GM19023 (cell line): ENCODE measurements at regions not wholly inside any gene's neighbourhood (a gene's known extent, or its start where the extent isn't known, plus 50 kb on each side); places are given as distances from the start of the nearest gene placed in this dataset.

Experiments used
- ATAC-seq: cut with Tn5 transposase; IDR thresholded peaks from one replicate; pipeline ENCODE4 v1.9.1; 2021; ENCODE audit warnings: mild to moderate bottlenecking, moderate library complexity; ENCODE audit not compliant: unreplicated experiment

GRCh38 chr1:5640845-5641244 is 351.4 kb downstream of the NPHP4 start:
- ATAC-seq, result no peak

GRCh38 chr1:5639106-5639722 is 353.0 kb downstream of the NPHP4 start:
- no peak for ATAC-seq

- ATAC-seq, result no peak
These were observed 353.6 kb downstream of the NPHP4 start for GRCh38 chr1:5638582-5638981.

DNA sequence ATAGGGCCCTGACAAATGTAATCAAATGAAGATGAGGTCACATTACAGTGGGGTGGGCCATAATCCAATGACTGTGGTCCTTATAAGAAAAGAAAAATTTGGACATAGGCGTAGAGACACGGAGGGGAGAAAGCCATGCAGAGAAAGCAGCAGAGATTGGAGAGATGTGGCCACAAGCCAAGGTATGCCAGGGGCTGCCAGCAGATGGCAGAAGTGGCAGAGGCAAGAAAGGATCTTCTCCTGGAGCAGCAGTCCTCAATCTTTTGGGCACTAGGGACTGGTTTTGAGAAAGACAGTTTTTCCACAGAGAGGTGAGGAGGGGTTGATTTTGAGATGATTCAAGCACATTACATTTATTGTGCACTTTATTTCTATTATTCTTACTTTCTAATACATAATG is 355.1 kb downstream of the NPHP4 start:
- ATAC-seq, result no peak

DNA sequence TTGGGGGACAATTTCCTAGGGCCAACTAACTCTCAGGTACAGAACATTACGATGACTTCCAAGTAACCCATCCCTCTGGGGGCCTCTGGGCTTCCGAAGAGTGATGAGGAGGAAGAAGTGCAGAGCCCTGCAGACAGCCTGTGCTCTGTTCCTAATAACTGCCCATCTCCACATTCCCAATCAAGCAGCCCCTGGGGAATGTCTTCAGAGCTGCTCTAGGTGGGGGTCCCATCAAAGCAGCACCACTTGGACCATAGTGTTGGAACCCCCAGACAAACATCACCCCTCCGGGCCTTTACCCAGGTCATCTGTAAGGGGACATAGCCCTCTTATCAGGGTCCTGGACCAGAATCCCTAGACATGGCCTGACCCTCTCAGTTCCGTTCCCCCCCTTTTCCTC is 357.3 kb downstream of the NPHP4 start:
- no peak for ATAC-seq

GRCh38 chr1:5632814-5633213 is 359.4 kb downstream of the NPHP4 start:
- ATAC-seq, result no peak

DNA sequence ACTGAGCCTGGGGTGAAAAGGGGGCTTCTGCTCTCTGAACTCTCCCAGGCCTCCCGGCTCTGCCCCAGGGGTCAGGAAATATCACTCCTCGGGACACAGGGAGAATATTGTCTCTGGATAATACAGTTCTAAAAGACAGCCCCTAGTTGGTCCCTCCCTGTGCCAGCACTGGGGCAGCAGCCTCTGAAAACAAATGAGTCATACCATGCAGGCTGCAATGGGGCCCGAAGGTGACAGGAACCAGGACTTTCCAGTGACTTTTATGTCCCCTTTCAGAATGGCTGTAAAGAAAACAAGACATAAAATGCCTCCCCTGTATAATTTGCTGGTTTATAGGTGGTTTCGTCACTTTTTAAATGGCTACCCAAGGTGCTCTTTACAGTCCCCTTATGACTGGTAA is 360.0 kb downstream of the NPHP4 start:
- ATAC-seq, result no peak

- ATAC-seq, result no peak
These were observed 363.8 kb downstream of the NPHP4 start for GRCh38 chr1:5628416-5628815.

- ATAC-seq, result no peak
These were observed 368.8 kb downstream of the NPHP4 start for GRCh38 chr1:5623399-5623798.

DNA sequence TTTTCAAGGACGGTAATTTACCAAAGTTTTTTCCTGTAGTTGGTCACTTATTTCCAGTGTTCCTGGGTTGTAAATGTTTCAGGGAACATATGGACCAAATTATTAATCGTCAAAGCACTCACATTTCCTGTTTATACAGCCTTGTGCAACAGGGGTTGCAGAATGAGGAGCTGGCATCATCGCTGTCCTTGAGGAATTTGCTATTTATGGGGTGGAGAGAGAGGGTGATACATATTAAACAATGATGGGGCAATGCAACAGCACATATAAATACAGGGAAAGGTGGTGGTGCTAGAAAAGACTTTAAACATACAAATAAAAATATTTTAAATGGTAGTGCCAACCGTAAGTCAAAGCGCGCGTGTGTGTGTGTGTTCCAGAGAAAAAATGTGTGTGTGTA is 369.8 kb downstream of the NPHP4 start:
- ATAC-seq, result no peak

- ATAC-seq, result no peak
These were observed 370.5 kb downstream of the NPHP4 start for GRCh38 chr1:5621692-5622091.

GRCh38 chr1:5620997-5621396 is 371.2 kb downstream of the NPHP4 start:
- no peak for ATAC-seq

- no peak for ATAC-seq
These were observed 371.8 kb downstream of the NPHP4 start for GRCh38 chr1:5620418-5620817.

- ATAC-seq, result no peak
These were observed 372.8 kb downstream of the NPHP4 start for GRCh38 chr1:5619469-5619868.

DNA sequence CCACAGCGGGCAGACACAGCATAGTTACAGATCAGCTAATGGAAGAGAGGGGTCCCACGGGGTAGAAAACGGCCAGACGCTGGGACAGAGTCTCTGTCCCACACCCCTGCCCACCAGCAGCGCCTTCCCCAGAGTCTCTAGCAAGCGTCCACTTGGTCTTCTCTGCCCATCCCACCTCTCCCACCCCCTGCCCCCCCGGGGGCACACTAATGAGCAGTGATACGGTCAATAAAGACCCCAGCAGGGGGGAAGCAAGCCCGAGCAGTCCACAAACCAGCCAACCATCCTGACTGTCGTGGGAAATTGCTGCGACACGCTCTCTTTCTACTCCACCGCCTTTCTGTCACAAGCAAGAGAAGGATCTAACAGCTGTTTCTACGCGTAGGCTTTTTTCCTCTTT is 374.7 kb downstream of the NPHP4 start:
- ATAC-seq, result no peak

- ATAC-seq, result no peak
These were observed 375.1 kb downstream of the NPHP4 start for GRCh38 chr1:5617179-5617520.

DNA sequence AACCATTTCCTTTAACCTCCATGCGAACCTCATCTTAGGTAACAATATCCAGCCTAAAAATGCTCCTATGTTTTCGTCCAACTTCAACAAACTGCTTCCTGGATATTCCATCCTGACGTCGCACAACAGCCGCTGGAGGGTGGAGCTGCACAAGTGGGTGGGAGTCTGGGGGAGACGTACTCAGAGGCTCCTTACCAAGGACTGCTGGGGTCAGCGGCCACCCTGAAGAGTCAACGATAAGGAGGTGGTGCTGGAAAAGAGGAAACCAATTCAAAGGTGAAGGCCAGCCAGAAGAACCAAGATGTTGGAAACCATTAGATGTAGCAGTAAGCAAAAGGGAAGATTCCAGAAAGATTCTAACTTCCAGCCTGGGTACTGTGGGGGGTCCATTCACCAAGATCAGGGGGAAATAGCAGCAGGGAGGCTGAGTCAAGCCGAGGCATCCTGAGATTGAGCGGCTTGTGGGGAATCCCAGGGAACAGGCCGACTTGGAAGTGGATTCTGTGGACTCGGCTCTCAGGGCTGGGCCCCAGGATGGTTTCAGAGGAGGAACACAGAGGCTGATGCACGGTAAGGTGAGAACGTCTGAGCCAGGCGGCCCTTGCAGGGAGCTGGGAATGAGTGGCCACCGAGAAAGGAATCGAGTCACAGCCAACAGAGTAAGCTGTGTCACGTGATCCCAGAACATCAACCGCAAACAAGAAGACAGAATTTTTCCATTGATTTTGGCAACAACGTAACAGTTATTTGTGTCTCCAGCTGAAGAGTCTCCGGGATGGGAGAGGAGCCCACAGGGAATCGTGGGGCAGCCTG is 375.7 kb downstream of the NPHP4 start:
- no peak for ATAC-seq

- ATAC-seq, result no peak
These were observed 377.1 kb downstream of the NPHP4 start for GRCh38 chr1:5615076-5615475.

GRCh38 chr1:5613900-5614299 is 378.3 kb downstream of the NPHP4 start:
- ATAC-seq, result no peak

DNA sequence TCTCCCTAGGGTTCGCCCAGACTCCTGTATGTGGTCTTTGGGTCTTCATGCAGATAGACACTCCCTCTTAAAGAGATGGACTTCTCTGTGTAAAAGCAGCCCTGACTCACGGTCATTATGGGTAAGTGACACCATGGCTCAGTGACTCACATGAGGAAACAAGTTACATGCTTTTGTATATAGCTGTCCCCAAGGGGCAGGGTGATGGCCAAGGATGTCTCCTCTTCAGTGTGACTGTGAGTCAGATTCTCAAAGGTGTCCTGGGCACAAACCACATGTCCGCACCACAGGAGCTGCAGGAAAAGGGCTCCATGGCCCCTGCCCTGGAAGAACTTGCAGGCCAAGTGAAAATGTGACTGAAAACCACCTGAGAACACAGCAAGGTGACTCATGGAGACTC is 380.4 kb downstream of the NPHP4 start:
- no peak for ATAC-seq

DNA sequence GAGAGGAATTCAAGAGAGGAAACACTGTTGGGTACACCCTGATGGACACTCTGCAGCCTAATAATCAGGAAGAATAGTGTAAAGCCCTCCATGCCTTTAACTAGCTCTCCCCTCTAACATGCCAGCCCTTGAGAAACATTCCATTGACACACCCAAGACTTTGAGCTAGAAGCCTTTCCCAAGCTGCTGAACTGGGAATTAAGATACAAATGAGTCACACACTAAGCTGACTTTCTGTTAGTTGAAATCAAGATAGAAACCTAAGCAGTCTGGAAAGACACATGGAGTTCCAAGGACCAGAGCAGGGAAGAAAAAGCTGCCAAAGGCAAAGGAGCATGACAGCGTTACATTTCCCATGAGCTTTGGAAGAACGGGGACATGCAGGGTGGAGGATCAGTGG is 380.8 kb downstream of the NPHP4 start:
- no peak for ATAC-seq

DNA sequence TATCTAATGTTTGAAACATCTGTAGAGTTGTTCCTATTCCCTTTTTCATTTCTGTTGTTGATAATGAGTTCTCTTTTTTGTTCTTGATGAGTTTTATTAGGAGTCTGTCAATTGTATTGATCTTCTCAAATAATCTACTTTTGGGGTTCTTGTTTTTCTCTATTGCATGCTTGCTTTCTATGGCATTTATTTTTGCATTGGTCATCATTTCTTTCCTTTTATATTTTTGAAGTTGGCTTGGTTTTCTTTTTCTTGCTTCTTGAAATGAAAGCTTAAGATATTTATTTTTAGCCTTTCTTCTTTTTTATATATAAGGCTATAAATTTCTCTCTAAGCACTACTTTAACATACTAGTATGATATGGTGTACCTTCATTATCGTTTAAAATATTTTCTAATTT is 381.8 kb downstream of the NPHP4 start:
- ATAC-seq, result no peak
